A673 (cell line): ENCODE measurements at regions not wholly inside any gene's neighbourhood (a gene's known extent, or its start where the extent isn't known, plus 50 kb on each side); places are given as distances from the start of the nearest gene placed in this dataset.

Source experiments
- EZH2 ChIP-seq: fragments of 200-600 bp; sonication (generic); IDR thresholded peaks from 2 replicates; pipeline ENCODE4 v1.6.1; 2017; ENCODE audit warnings: borderline replicate concordance, low read depth, mild to moderate bottlenecking, mixed read lengths, antibody characterized with exemption, low read length; ENCODE audit not compliant: poor library complexity, severe bottlenecking
- TF ChIP-seq, protein P1 (sequence below): fragments of 300-800, 200-600 bp; sonication (generic); conservative IDR thresholded peaks from 2 replicates; pipeline ENCODE4 v1.5.1; 2017; ENCODE audit warnings: low read depth, mild to moderate bottlenecking, antibody characterized with exemption, low read length, moderate library complexity, mixed read lengths

DNA sequence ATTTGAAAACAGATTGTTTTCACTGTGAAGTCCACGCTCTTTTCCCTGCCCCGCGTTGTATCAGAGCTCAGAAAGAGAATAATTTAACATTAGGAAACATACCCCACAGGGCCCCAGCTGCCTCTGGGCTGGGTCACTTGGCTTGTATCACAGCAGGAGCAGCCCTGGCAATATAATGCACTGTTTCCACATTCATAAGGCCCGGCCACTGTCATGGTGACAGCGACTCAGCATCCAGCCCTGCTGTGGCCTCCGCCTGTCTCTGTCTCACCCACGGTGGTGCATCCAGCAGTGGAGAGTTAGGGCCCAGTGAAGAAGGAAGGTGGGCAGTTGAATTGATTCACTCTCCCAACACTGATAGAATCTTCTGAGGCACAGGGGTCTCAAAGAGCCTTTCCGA is 188.9 kb downstream of the NSG2 start:
- no peak for TF ChIP-seq EZH2
- TF ChIP-seq, protein P1, sequence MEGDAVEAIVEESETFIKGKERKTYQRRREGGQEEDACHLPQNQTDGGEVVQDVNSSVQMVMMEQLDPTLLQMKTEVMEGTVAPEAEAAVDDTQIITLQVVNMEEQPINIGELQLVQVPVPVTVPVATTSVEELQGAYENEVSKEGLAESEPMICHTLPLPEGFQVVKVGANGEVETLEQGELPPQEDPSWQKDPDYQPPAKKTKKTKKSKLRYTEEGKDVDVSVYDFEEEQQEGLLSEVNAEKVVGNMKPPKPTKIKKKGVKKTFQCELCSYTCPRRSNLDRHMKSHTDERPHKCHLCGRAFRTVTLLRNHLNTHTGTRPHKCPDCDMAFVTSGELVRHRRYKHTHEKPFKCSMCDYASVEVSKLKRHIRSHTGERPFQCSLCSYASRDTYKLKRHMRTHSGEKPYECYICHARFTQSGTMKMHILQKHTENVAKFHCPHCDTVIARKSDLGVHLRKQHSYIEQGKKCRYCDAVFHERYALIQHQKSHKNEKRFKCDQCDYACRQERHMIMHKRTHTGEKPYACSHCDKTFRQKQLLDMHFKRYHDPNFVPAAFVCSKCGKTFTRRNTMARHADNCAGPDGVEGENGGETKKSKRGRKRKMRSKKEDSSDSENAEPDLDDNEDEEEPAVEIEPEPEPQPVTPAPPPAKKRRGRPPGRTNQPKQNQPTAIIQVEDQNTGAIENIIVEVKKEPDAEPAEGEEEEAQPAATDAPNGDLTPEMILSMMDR, result no peak
